Kidney epithelial cell (primary cell): ENCODE measurements at regions not wholly inside any gene's neighbourhood (a gene's known extent, or its start where the extent isn't known, plus 50 kb on each side); places are given as distances from the start of the nearest gene placed in this dataset.
"Not testable (repeated sequence)": the region's sequence is repeated elsewhere in the genome, so short reads cannot be mapped to it uniquely, and the experiment has no call there.

Source experiments
- DNase-seq: peaks from one replicate; pipeline ENCODE4 v3.0.0-alpha.2; 2010; ENCODE audit warnings: low read depth
- H3K27me3 ChIP-seq: 2 replicates; pipeline ENCODE4 v1.6.0; 2011; ENCODE audit warnings: low read length; ENCODE audit not compliant: control insufficient read depth, insufficient read depth
- H3K36me3 ChIP-seq: 2 replicates; pipeline ENCODE4 v1.5.1; 2011; ENCODE audit warnings: low read length; ENCODE audit not compliant: control insufficient read depth, insufficient read depth
- H3K4me3 ChIP-seq: 2 replicates; pipeline ENCODE4 v1.5.1; 2011; ENCODE audit warnings: low read depth, mild to moderate bottlenecking, control low read depth, low read length
- TF ChIP-seq, protein P1 (sequence below): IDR thresholded peaks from 2 replicates; pipeline ENCODE4 v1.5.1; 2011; ENCODE audit warnings: mild to moderate bottlenecking, moderate library complexity, low read length, control low read depth, inconsistent platforms; ENCODE audit not compliant: insufficient read depth, poor library complexity, severe bottlenecking

DNA sequence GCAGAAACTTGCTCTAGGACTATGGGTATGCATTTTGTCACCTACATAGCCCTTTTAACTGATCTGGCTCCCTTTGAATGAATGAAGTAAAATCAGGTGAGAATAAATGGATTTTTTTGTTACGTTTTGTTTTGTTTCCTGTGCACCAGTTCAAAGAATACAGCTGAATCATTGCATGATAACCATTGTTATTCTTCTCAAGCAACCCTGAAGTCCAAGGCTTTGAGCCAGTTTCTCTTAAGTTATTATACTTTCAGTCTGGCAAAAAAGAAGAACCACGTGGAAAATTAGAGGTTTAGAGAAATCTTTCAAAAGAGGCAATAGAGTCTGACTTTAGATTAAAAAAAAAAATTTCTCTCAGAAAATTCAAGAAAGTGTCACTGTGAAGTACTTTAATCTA, 398.6 kb upstream of the TECRL start:
- TF ChIP-seq, protein P1, sequence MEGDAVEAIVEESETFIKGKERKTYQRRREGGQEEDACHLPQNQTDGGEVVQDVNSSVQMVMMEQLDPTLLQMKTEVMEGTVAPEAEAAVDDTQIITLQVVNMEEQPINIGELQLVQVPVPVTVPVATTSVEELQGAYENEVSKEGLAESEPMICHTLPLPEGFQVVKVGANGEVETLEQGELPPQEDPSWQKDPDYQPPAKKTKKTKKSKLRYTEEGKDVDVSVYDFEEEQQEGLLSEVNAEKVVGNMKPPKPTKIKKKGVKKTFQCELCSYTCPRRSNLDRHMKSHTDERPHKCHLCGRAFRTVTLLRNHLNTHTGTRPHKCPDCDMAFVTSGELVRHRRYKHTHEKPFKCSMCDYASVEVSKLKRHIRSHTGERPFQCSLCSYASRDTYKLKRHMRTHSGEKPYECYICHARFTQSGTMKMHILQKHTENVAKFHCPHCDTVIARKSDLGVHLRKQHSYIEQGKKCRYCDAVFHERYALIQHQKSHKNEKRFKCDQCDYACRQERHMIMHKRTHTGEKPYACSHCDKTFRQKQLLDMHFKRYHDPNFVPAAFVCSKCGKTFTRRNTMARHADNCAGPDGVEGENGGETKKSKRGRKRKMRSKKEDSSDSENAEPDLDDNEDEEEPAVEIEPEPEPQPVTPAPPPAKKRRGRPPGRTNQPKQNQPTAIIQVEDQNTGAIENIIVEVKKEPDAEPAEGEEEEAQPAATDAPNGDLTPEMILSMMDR: no peak
- no peak overlapping the region for H3K4me3 ChIP-seq
- H3K27me3 ChIP-seq: no peaks in the 10 kb centered on the region
- no peaks in the 10 kb centered on the region for H3K36me3 ChIP-seq
- DNase-seq: no peak

DNA sequence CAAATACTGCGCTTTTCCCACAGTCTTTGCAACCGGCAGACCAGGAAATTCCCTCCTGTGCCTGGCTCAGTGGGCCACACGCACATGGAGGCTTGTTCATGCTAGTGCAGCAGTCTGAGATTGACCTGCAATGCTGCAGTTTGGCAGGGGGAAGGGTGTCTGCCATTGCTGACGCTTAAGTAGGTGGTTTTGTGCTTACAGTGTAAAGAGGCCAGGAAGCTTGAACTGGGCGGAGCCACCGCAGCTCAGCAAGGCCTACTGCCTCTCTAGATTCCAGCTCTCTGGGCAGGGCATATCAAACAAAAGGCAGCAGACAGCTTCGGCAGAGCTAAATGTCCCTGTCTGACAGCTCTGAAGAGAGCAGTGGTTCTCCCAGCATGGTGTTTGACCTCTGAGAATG, 390.5 kb upstream of the TECRL start:
- Histone ChIP-seq H3K36me3 (no peaks in the 10 kb centered on the region), H3K4me3 (no peak overlapping the region), H3K27me3 (no peaks in the 10 kb centered on the region)
- TF ChIP-seq, protein P1: no peak
- DNase-seq: no peak

DNA sequence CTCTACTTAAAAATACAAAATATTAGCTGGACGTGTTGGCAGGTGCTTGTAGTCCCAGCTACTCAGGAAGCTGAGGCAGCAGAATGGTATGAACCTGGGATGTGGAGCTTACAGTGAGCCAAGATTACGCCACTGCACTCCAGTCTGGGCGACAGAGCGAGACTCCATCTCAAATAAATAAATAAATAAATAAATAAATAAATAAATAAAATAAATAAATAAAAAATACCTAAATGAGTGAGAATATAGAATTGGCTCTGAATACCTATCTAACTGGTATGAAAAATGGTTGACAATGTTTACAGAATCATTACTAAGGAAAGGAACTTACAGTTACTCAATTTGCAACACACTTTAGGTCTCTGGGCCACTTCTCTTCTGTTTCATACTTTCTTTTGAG, 389.6 kb upstream of the TECRL start:
- not testable (repeated sequence) for H3K36me3 ChIP-seq, DNase-seq, H3K27me3 ChIP-seq, H3K4me3 ChIP-seq

DNA sequence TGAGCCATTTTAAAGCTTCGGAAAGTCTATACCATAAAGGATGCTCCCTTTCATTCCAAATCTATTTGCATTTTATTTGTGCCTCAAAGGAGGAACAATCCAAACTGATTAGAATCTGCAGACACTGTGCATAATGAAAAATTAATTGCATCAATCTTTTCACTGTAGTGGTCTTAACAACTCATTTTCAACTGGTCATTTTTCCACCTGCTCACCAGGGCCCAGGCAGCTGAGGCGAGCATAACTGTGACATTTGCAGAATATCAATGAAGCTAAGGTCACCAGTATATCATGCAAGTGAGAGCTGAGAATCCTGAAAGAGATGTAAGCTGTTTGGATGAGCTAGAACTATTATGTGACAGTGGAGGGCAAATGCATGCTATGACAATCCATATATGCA, 387.3 kb upstream of the TECRL start:
- no peak for DNase-seq
- Histone ChIP-seq H3K4me3 (no peak overlapping the region), H3K27me3 (no peaks in the 10 kb centered on the region), H3K36me3 (no peaks in the 10 kb centered on the region)
- TF ChIP-seq, protein P1: no peak

DNA sequence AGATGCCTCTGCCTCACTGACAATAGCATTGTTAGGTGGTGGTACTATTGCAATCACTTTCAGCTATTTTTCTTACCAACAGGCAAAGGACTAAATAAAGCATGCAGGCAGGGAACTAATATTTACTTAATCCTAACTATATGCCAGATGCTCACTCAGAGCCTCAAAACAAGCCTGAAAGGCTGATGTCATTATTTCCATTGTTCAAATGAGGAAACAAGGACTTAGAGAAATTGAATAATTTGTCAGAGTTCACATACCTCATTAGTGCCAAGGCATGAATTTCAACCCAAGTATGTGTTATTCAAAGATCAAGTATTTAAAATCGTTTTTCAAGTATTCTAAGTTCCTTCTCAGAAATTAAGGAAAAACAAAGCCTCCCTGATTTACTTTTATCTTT, 374.9 kb upstream of the TECRL start:
- TF ChIP-seq, protein P1: no peak
- Histone ChIP-seq H3K36me3 (no peaks in the 10 kb centered on the region), H3K27me3 (no peaks in the 10 kb centered on the region), H3K4me3 (no peak overlapping the region)
- DNase-seq: peak; percentile 82

DNA sequence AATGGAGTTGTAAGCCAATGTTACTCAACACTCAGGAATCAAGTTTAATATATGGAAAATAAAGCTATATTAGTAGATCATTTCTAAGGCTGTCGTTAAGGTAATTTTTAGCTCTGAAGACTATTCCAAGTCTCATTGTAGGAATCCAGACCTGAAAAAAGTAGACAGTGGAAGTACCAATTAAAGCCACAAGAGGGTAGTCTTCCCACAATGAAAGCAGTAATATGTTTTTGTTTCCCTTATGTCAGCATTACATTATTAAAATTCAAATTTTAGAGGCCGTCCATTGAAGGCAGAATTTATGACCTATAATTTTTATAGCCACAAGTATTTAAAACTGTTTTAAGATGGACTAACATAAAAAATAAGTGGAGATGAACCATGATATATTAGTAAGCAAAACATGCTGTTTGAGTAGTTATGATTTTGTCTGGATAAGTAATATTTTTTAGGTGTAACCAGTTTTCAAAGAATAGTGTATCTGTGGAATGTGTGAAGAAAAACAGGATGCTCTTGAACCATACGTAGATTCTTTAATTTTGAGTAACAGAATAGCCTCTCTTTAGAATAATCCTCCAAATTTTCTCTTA, 372.6 kb upstream of the TECRL start:
- Histone ChIP-seq H3K36me3 (no peaks in the 10 kb centered on the region), H3K27me3 (no peaks in the 10 kb centered on the region), H3K4me3 (no peak overlapping the region)
- no peak for DNase-seq
- TF ChIP-seq, protein P1: peak; percentile 57
